Loucy (cell line): ENCODE measurements at regions not wholly inside any gene's neighbourhood (a gene's known extent, or its start where the extent isn't known, plus 50 kb on each side); places are given as distances from the start of the nearest gene placed in this dataset.

Experiments used
- H2AFZ ChIP-seq: fragments of 200-600 bp; sonication (generic); 2 replicates; pipeline ENCODE4 v1.6.0; 2016; ENCODE audit warnings: antibody characterized with exemption, mild to moderate bottlenecking, low read length, moderate library complexity
- H3F3A ChIP-seq: fragments of 200-600 bp; 2 replicates; pipeline ENCODE4 v1.6.0; 2016; ENCODE audit warnings: antibody characterized with exemption, low read depth, mild to moderate bottlenecking
- H3K27me3 ChIP-seq: fragments of 200-600 bp; sonication (generic); 2 replicates; pipeline ENCODE4 v1.6.1; 2014; ENCODE audit warnings: low read length, mild to moderate bottlenecking; ENCODE audit not compliant: insufficient read depth, poor library complexity, severe bottlenecking
- H3K36me3 ChIP-seq: fragments of 200-600 bp; sonication (generic); 2 replicates; pipeline ENCODE4 v1.6.1; 2016; ENCODE audit warnings: low read length; ENCODE audit not compliant: insufficient read depth
- H3K4me1 ChIP-seq: fragments of 200-600 bp; sonication (generic); 2 replicates; pipeline ENCODE4 v1.5.1; 2014; ENCODE audit warnings: low read length, mild to moderate bottlenecking; ENCODE audit not compliant: insufficient read depth, poor library complexity, severe bottlenecking
- H3K4me2 ChIP-seq: fragments of 200-600 bp; sonication (generic); 2 replicates; pipeline ENCODE4 v1.6.0; 2014; ENCODE audit warnings: antibody characterized with exemption, low read length, low read depth, mild to moderate bottlenecking; ENCODE audit not compliant: poor library complexity, severe bottlenecking
- H3K4me3 ChIP-seq: fragments of 200-600 bp; sonication (generic); 2 replicates; pipeline ENCODE4 v1.5.1; 2014; ENCODE audit warnings: low read length, mild to moderate bottlenecking, mixed read lengths; ENCODE audit not compliant: poor library complexity, severe bottlenecking
- H3K79me2 ChIP-seq: fragments of 200-600 bp; sonication (generic); 2 replicates; pipeline ENCODE4 v1.6.1; 2014; ENCODE audit warnings: low read length; ENCODE audit not compliant: insufficient read depth
- H3K9ac ChIP-seq: fragments of 200-600 bp; sonication (generic); 2 replicates; pipeline ENCODE4 v1.6.0; 2014; ENCODE audit warnings: mild to moderate bottlenecking, low read depth, low read length, moderate library complexity; ENCODE audit not compliant: poor library complexity, severe bottlenecking
- H3K9me2 ChIP-seq: fragments of 200-600 bp; sonication (generic); replicated peaks from 2 replicates; pipeline ENCODE4 v1.6.1; 2016; ENCODE audit warnings: low read depth, low read length, mixed read lengths
- H3K9me3 ChIP-seq: fragments of 200-600 bp; sonication (generic); 2 replicates; pipeline ENCODE4 v1.6.1; 2014; ENCODE audit warnings: mild to moderate bottlenecking, antibody characterized with exemption, low read length, low read depth; ENCODE audit not compliant: insufficient read depth
- H4K20me1 ChIP-seq: fragments of 200-600 bp; sonication (generic); 2 replicates; pipeline ENCODE4 v1.6.0; 2014; ENCODE audit warnings: antibody characterized with exemption, low read length, mild to moderate bottlenecking; ENCODE audit not compliant: insufficient read depth, poor library complexity, severe bottlenecking
- EZH2phosphoT487 ChIP-seq: fragments of 200-600 bp; IDR thresholded peaks from 2 replicates; pipeline ENCODE4 v1.6.1; 2018; ENCODE audit warnings: antibody characterized with exemption, mild to moderate bottlenecking, moderate library complexity, borderline replicate concordance
- TF ChIP-seq, protein P1 (sequence below): fragments of 200-600 bp; sonication (generic); conservative IDR thresholded peaks from 2 replicates; pipeline ENCODE4 v1.5.1; 2014; ENCODE audit warnings: mild to moderate bottlenecking, antibody characterized with exemption, low read length

DNA sequence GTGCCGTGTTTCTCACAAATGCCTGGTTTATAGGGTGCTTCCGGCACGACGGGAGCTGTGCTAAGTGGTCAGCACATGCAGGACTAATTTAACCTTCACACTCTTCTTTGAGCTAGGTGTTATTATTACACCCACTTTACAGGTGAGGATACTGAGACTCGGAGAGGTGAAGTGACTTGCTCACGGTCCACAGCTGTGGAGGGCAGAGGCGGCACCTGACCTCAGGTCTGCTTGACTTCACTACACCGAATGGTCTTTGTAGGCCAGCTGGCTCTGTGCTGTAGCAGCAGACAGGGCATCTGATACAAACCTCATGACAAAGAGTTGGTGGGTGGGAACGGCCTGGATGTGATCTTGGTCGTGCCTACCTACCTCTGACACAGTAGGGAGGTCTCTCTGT, 102.0 kb upstream of the BOD1 start:
- Histone ChIP-seq H3K9me3 (no peaks in the 10 kb centered on the region), H3K9ac (no peak overlapping the region), H3K79me2 (no peaks in the 10 kb centered on the region), H3K27me3 (no peaks in the 10 kb centered on the region), H3K36me3 (no peaks in the 10 kb centered on the region), H3F3A (no peaks in the 10 kb centered on the region), H2AFZ (no peak overlapping the region), H3K4me1 (no peaks in the 10 kb centered on the region), H3K4me2 (no peak overlapping the region), H3K4me3 (no peak overlapping the region), H4K20me1 (no peaks in the 10 kb centered on the region), H3K9me2 (no peaks in the 10 kb centered on the region)
- TF ChIP-seq, protein P1, sequence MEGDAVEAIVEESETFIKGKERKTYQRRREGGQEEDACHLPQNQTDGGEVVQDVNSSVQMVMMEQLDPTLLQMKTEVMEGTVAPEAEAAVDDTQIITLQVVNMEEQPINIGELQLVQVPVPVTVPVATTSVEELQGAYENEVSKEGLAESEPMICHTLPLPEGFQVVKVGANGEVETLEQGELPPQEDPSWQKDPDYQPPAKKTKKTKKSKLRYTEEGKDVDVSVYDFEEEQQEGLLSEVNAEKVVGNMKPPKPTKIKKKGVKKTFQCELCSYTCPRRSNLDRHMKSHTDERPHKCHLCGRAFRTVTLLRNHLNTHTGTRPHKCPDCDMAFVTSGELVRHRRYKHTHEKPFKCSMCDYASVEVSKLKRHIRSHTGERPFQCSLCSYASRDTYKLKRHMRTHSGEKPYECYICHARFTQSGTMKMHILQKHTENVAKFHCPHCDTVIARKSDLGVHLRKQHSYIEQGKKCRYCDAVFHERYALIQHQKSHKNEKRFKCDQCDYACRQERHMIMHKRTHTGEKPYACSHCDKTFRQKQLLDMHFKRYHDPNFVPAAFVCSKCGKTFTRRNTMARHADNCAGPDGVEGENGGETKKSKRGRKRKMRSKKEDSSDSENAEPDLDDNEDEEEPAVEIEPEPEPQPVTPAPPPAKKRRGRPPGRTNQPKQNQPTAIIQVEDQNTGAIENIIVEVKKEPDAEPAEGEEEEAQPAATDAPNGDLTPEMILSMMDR: no peak
- TF ChIP-seq EZH2phosphoT487: no peak

DNA sequence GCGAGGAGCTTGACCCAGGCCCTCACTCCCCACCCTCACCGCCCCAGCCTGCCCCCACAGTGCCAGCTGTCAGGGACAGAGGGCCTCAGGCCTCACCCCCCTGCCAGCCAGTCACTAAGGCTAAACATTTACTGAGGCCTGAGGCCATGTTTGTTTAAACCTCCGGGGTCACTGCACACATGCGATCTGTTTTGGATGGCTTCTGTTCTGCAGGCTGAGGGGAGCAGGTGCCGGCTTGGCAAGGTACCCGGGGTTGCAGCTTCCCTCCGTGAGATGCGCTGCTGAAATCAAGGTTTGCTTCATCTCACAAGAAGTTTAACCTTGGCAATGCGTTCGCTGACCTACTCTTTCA, 103.3 kb upstream of the BOD1 start:
- Histone ChIP-seq H3K4me3 (no peak overlapping the region), H2AFZ (no peak overlapping the region), H3F3A (no peaks in the 10 kb centered on the region), H3K9ac (no peak overlapping the region), H3K4me1 (no peaks in the 10 kb centered on the region), H3K27me3 (no peaks in the 10 kb centered on the region), H3K4me2 (no peak overlapping the region), H4K20me1 (no peaks in the 10 kb centered on the region), H3K9me2 (no peaks in the 10 kb centered on the region), H3K79me2 (no peaks in the 10 kb centered on the region), H3K9me3 (no peaks in the 10 kb centered on the region), H3K36me3 (no peaks in the 10 kb centered on the region)
- TF ChIP-seq EZH2phosphoT487: no peak
- TF ChIP-seq, protein P1: no peak

DNA sequence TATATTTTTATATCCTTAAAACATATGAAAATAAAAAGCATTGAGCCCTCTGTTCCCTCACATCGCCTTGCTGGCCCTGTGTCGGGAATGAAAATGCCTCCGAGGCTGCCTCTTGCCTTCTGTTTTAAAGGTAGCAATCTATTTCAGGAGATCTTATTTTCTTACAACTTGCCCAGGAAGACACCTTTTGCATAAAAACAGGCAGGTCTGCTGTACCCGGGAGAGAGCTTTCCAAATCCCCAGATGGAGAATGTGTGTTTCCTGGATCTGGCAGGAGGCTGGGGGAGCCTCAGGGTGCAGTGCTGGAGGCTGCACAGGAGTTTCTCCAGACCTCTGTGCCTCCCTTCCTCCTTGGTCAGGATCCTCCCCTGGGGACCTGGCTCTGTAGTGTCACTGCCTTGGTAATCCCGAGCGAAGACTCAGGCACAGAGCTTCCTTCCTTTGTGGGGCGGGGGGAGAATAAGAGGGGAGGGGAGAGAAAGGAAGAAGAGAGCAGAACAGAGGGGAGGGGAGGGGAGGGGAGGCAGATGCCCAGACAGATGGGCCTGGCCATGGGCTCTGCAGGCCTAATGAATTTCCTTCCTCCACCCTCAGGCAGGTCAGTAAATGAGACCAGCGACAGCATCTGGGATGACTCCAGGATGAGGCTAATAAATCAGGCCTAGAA, 104.0 kb upstream of the BOD1 start:
- no peak overlapping the region for H3K4me3 ChIP-seq
- no peak overlapping the region for H3K9ac ChIP-seq
- no peaks in the 10 kb centered on the region for H3K9me3 ChIP-seq
- no peaks in the 10 kb centered on the region for H3K9me2 ChIP-seq
- H3F3A ChIP-seq: no peaks in the 10 kb centered on the region
- TF ChIP-seq, protein P1: no peak
- TF ChIP-seq EZH2phosphoT487: no peak
- no peaks in the 10 kb centered on the region for H3K4me1 ChIP-seq
- no peak overlapping the region for H3K4me2 ChIP-seq
- H2AFZ ChIP-seq: no peak overlapping the region
- no peaks in the 10 kb centered on the region for H3K36me3 ChIP-seq
- H3K27me3 ChIP-seq: no peaks in the 10 kb centered on the region
- no peaks in the 10 kb centered on the region for H4K20me1 ChIP-seq
- no peaks in the 10 kb centered on the region for H3K79me2 ChIP-seq
